Sciatic nerve (tissue), 2 donors: ENCODE measurements at regions not wholly inside any gene's neighbourhood (a gene's known extent, or its start where the extent isn't known, plus 50 kb on each side); places are given as distances from the start of the nearest gene placed in this dataset.

Experiments used
- ATAC-seq: fragments of 200-7000 bp; cut with Tn5 transposase; one replicate; pipeline ENCODE4 v1.9.1; 2020; ENCODE audit warnings: mild to moderate bottlenecking, moderate library complexity
- DNase-seq: peaks from one replicate; pipeline ENCODE4 v3.0.0-alpha.2; 2020; ENCODE audit warnings: low spot score
- intact Hi-C: fragments of 100-400 bp; cut with DNase I; formaldehyde crosslinking; loops from one replicate; pipeline ENCODE4 v1.14.2; 2022
- donor health status: DM: no; HTN: no; CAD: no.
- donor health status: DM: no; HTN: no; CAD: no.

DNA sequence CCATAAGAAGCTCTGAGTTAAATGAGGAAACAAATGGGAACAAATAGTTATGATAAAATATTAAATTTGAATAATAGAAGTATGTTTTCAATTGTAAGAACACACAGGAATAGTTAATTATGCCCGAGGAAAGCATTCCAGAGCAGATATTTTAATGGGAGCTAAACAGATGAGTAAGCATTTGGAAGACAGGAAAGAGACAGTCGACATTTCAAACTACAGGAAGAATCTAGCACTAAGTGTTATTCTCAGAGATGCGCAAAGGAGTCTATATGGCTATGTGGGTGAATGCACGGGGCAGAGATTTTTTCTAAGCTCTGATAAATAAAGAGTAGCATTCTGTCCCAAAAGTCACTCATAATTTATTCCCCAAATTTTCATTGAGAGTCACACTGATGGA lies 64.5 kb upstream of the SSTR1 start:
- intact Hi-C loops: no loop called here
- no peak for DNase-seq
- ATAC-seq: no peak

GRCh38 chr14:38143659-38144505 lies 63.8 kb upstream of the SSTR1 start:
- ATAC-seq (no peak), DNase-seq (no peak)
- intact Hi-C loops: no loop called here

DNA sequence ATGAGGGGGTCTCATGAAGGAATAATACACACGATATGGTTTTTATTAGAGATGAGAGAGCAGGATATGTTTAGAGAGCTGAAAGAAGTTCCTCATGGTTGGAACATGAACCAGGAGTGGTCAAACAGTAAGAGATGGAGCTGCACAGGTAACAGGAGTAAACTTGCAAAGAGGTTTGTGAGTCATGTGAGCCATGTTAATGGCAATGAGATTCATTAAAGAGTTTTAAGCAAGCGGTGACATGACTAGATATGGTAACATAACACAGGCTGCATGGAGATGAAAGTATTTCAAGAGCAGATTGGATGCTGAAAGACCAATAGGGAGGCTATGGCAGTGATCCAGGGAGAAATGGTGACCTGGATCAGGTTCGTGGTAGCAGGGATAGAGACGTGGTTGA lies 62.6 kb upstream of the SSTR1 start:
- no peak for ATAC-seq
- no peak for DNase-seq
- intact Hi-C loops: no loop called here

- intact Hi-C loops: no loop called here
- ATAC-seq: no peak
- DNase-seq: no peak
Observed at GRCh38 chr14:38150075-38150474, 57.6 kb upstream of the SSTR1 start.
